Stomach (tissue), 4 donors: ENCODE measurements at regions not wholly inside any gene's neighbourhood (a gene's known extent, or its start where the extent isn't known, plus 50 kb on each side); places are given as distances from the start of the nearest gene placed in this dataset.

ENCODE experiments used
- POLR2AphosphoS5 ChIP-seq, 3 donors: sonication (generic); formaldehyde crosslinking; IDR thresholded peaks; one replicate each; pipeline ENCODE4 v1.6.1; 2016; ENCODE audit warnings: antibody characterized with exemption in 3 of 3
- TF ChIP-seq, protein P1 (sequence below), 7 experiments: fragments of 450-650 bp in 4 of 7; fragments of 200-600 bp in 3 of 7; sonication (generic) in 3 of 7; IDR thresholded peaks; one replicate each; pipeline ENCODE4 v1.5.1; 2016 to 2019; ENCODE audit warnings: antibody characterized with exemption in 7 of 7, control low read depth in 2 of 7, mild to moderate bottlenecking in 1 of 7

DNA sequence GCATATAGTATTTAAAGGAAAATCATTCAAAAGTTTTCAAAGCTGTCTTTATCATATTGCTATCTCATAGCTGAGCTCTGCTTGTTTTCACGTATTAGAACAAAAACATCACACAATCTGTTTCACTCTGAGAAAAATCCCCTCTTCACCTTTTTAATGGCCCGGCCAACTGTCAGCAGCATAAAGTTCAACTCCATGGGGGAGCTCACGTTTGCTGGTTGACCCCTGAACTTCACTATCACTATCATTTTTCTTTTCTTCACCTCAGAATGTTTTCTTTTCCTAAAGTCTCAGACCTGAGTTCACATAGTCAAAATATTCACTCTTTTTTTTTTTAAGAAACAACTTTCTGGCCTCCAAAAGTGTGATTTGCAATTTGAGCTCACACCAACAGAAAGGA is 374.4 kb upstream of the MARCKS start:
- TF ChIP-seq, protein P1, sequence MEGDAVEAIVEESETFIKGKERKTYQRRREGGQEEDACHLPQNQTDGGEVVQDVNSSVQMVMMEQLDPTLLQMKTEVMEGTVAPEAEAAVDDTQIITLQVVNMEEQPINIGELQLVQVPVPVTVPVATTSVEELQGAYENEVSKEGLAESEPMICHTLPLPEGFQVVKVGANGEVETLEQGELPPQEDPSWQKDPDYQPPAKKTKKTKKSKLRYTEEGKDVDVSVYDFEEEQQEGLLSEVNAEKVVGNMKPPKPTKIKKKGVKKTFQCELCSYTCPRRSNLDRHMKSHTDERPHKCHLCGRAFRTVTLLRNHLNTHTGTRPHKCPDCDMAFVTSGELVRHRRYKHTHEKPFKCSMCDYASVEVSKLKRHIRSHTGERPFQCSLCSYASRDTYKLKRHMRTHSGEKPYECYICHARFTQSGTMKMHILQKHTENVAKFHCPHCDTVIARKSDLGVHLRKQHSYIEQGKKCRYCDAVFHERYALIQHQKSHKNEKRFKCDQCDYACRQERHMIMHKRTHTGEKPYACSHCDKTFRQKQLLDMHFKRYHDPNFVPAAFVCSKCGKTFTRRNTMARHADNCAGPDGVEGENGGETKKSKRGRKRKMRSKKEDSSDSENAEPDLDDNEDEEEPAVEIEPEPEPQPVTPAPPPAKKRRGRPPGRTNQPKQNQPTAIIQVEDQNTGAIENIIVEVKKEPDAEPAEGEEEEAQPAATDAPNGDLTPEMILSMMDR (IDR thresholded peaks at IDR 0.05), result no peak
- TF ChIP-seq POLR2AphosphoS5 (IDR thresholded peaks at IDR 0.05), result no peak
